ENCODE measurements at regions not wholly inside any gene's neighbourhood (a gene's known extent, or its start where the extent isn't known, plus 50 kb on each side); places are given as distances from the start of the nearest gene placed in this dataset.

GRCh38 chr6:141174932-141175331 lies 957.8 kb upstream of the GJE1 start:
- TF ChIP-seq POLR2A (IDR thresholded peaks at IDR 0.05; ENCODE audit: extremely low read depth, insufficient read length) (no peak), CTCF (IDR thresholded peaks at IDR 0.05; ENCODE audit: low read depth, low read length) (no peak)
